ENCODE measurements at regions not wholly inside any gene's neighbourhood (a gene's known extent, or its start where the extent isn't known, plus 50 kb on each side); places are given as distances from the start of the nearest gene placed in this dataset.
A peak's percentile ranks its signal among the peaks of the same experiment; 100 is the strongest.

GRCh38 chr15:87167706-87168105 lies 1088.0 kb downstream of the AGBL1 start:
- no peak overlapping the region for H3K4me3 ChIP-seq (ENCODE audit: low read length)
- DNase-seq (ENCODE audit: low read depth): no peak
- no peak for TF ChIP-seq CTCF (conservative IDR thresholded peaks at IDR 0.05; ENCODE audit: low read depth, low read length)

GRCh38 chr15:87167055-87167454 lies 1087.4 kb downstream of the AGBL1 start:
- DNase-seq (ENCODE audit: low read depth): no peak
- no peak overlapping the region for H3K4me3 ChIP-seq (ENCODE audit: low read length)
- TF ChIP-seq CTCF (conservative IDR thresholded peaks at IDR 0.05; ENCODE audit: low read depth, low read length): no peak

- no peak for TF ChIP-seq CTCF (conservative IDR thresholded peaks at IDR 0.05; ENCODE audit: low read depth, low read length)
- DNase-seq (ENCODE audit: low read depth): no peak
- no peak overlapping the region for H3K4me3 ChIP-seq (ENCODE audit: low read length)
Observed at GRCh38 chr15:87155771-87156170, 1076.1 kb downstream of the AGBL1 start.

GRCh38 chr15:87154761-87155160 lies 1075.1 kb downstream of the AGBL1 start:
- no peak for TF ChIP-seq CTCF (conservative IDR thresholded peaks at IDR 0.05; ENCODE audit: low read depth, low read length)
- no peak overlapping the region for H3K4me3 ChIP-seq (ENCODE audit: low read length)
- DNase-seq (ENCODE audit: low read depth): peak; percentile 9

GRCh38 chr15:87151202-87151748 lies 1071.6 kb downstream of the AGBL1 start:
- H3K4me3 ChIP-seq (ENCODE audit: low read length): no peak overlapping the region
- no peak for TF ChIP-seq CTCF (conservative IDR thresholded peaks at IDR 0.05; ENCODE audit: low read depth, low read length)
- DNase-seq (ENCODE audit: low read depth): no peak

GRCh38 chr15:87145696-87146095 lies 1066.0 kb downstream of the AGBL1 start:
- H3K4me3 ChIP-seq (ENCODE audit: low read length): no peak overlapping the region
- TF ChIP-seq CTCF (conservative IDR thresholded peaks at IDR 0.05; ENCODE audit: low read depth, low read length): no peak
- no peak for DNase-seq (ENCODE audit: low read depth)

GRCh38 chr15:87144775-87145174 lies 1065.1 kb downstream of the AGBL1 start:
- no peak overlapping the region for H3K4me3 ChIP-seq (ENCODE audit: low read length)
- DNase-seq (ENCODE audit: low read depth): no peak
- no peak for TF ChIP-seq CTCF (conservative IDR thresholded peaks at IDR 0.05; ENCODE audit: low read depth, low read length)
